GM21717 (cell line): ENCODE measurements at regions not wholly inside any gene's neighbourhood (a gene's known extent, or its start where the extent isn't known, plus 50 kb on each side); places are given as distances from the start of the nearest gene placed in this dataset.

Source experiments
- ATAC-seq: cut with Tn5 transposase; IDR thresholded peaks from one replicate; pipeline ENCODE4 v1.9.1; 2021; ENCODE audit warnings: mild to moderate bottlenecking, moderate library complexity; ENCODE audit not compliant: unreplicated experiment

- ATAC-seq: no peak
Measured at GRCh38 chr14:26765768-26766520, 168.1 kb upstream of the NOVA1 start.

GRCh38 chr14:26766726-26767125 lies 168.9 kb upstream of the NOVA1 start:
- ATAC-seq: no peak

- ATAC-seq: no peak
Measured at GRCh38 chr14:26773906-26774593, 176.2 kb upstream of the NOVA1 start.

- ATAC-seq: no peak
Measured at GRCh38 chr14:26775765-26776563, 178.1 kb upstream of the NOVA1 start.

- no peak for ATAC-seq
Measured at GRCh38 chr14:26791117-26791806, 193.4 kb upstream of the NOVA1 start.

GRCh38 chr14:26794731-26795130 lies 196.9 kb upstream of the NOVA1 start:
- ATAC-seq: no peak

GRCh38 chr14:26808407-26808806 lies 210.6 kb upstream of the NOVA1 start:
- no peak for ATAC-seq

- ATAC-seq: no peak
Measured at GRCh38 chr14:26810631-26811030, 212.8 kb upstream of the NOVA1 start.

- ATAC-seq: no peak
Measured at GRCh38 chr14:26811756-26812305, 214.0 kb upstream of the NOVA1 start.

- no peak for ATAC-seq
Measured at GRCh38 chr14:26820138-26820537, 222.3 kb upstream of the NOVA1 start.

- no peak for ATAC-seq
Measured at GRCh38 chr14:26820572-26820971, 222.7 kb upstream of the NOVA1 start.

GRCh38 chr14:26828741-26829140 lies 230.9 kb upstream of the NOVA1 start:
- ATAC-seq: no peak

- no peak for ATAC-seq
Measured at GRCh38 chr14:26833621-26834176, 235.9 kb upstream of the NOVA1 start.

GRCh38 chr14:26835979-26836570 lies 238.2 kb upstream of the NOVA1 start:
- no peak for ATAC-seq

- ATAC-seq: no peak
Measured at GRCh38 chr14:26839481-26839880, 241.6 kb upstream of the NOVA1 start.

- ATAC-seq: no peak
Measured at GRCh38 chr14:26841326-26841725, 243.5 kb upstream of the NOVA1 start.

- no peak for ATAC-seq
Measured at GRCh38 chr14:26841920-26842741, 244.3 kb upstream of the NOVA1 start.

- ATAC-seq: no peak
Measured at GRCh38 chr14:26845151-26845818, 247.5 kb upstream of the NOVA1 start.

GRCh38 chr14:26846388-26846787 lies 248.6 kb upstream of the NOVA1 start:
- ATAC-seq: no peak
